ENCODE measurements at regions not wholly inside any gene's neighbourhood (a gene's known extent, or its start where the extent isn't known, plus 50 kb on each side); places are given as distances from the start of the nearest gene placed in this dataset.

DNA sequence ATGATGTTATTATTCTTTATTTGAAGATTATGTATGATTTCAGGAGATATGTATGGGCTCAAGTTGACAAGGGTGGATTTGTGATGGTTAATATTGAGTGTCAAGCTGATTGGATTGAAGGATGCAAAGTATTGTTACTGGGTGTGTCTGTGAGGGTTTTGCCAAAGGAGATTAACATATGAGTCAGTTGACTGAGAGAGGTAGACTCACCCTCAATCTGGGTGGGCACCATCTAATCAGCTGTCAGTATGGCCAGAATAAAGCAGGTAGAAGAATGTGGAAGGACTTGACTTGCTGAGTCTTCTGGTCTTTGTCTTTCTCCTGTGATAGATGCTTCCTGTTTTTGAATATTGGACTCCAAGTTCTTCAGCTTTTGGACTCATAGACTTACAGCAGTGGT is 973.7 kb downstream of the MCTP2 start:
- Histone ChIP-seq H3K4ac (replicated peaks; ENCODE audit: insufficient read length, low read depth, low read length) (no peak overlapping the region), H4K91ac (replicated peaks; ENCODE audit: insufficient read length, low read length) (no peak overlapping the region), H3K4me3 (ENCODE audit: extremely low read depth in 1 of 4, insufficient read depth in 2 of 4, low read depth in 3 of 4, low read length in 4 of 4) (no peak overlapping the region), H3K79me2 (ENCODE audit: control insufficient read depth in 1 of 2, insufficient read depth in 2 of 2, low read length in 2 of 2) (no peaks in the 10 kb centered on the region), H3K27me3 (replicated peaks in 1 of 4; ENCODE audit: control insufficient read depth in 3 of 4, extremely low read depth in 1 of 4, insufficient read depth in 3 of 4, low read length in 3 of 4) (no peaks in the 10 kb centered on the region), H2BK120ac (replicated peaks; ENCODE audit: low read depth, low read length) (no peak overlapping the region), H3K4me2 (ENCODE audit: insufficient read depth in 1 of 2, low read depth in 2 of 2, low read length in 2 of 2) (no peak overlapping the region), H4K20me1 (replicated peaks in 1 of 2; ENCODE audit: control insufficient read depth in 1 of 2, insufficient read depth in 2 of 2, low read length in 2 of 2) (no peaks in the 10 kb centered on the region), H4K5ac (ENCODE audit: insufficient read length, low read depth, low read length) (no peak overlapping the region), H3K9me3 (ENCODE audit: insufficient read depth in 2 of 2, low read depth in 1 of 2, low read length in 1 of 2) (peaks cover 6 to 8% of the 10 kb centered on the region in 2 experiments; a peak in 2 of 4 replicates), H3K56ac (replicated peaks; ENCODE audit: insufficient read length, low read depth, low read length) (no peak overlapping the region), H2BK15ac (ENCODE audit: low read length) (no peak overlapping the region), H3K23ac (ENCODE audit: insufficient read length) (no peak overlapping the region), H2BK5ac (ENCODE audit: low read depth, low read length) (no peak overlapping the region), H3K27ac (ENCODE audit: low read depth, low read length) (no peak overlapping the region), H3K79me1 (ENCODE audit: low read depth, low read length) (no peaks in the 10 kb centered on the region), H3K23me2 (ENCODE audit: low read depth, low read length) (no peaks in the 10 kb centered on the region), H2AK5ac (ENCODE audit: low read depth, low read length) (no peak overlapping the region), H3K18ac (ENCODE audit: extremely low read depth, low read length) (no peak overlapping the region), H4K8ac (ENCODE audit: extremely low read depth, insufficient read depth, low read length) (no peak overlapping the region), H2BK12ac (ENCODE audit: low read depth, low read length) (no peak overlapping the region), H3K9ac (replicated peaks in 1 of 4; ENCODE audit: extremely low read depth in 1 of 4, low read depth in 3 of 4, low read length in 3 of 4) (no peak overlapping the region), H2AFZ (ENCODE audit: low read length) (no peak overlapping the region), H3K14ac (ENCODE audit: insufficient read length) (no peak overlapping the region), H2BK20ac (ENCODE audit: low read length) (no peak overlapping the region), H3K36me3 (ENCODE audit: control insufficient read depth in 2 of 4, insufficient read depth in 4 of 4, low read length in 3 of 4) (no peaks in the 10 kb centered on the region), H3K4me1 (replicated peaks in 1 of 4; ENCODE audit: control insufficient read depth in 3 of 4, insufficient read depth in 4 of 4, low read length in 3 of 4) (no peaks in the 10 kb centered on the region)
- FAIRE-seq = no peak
- ChIA-PET POLR2A (ENCODE audit: partially characterized antibody) (no interaction called here), CTCF (ENCODE audit: partially characterized antibody) (interaction anchor here (0.7 kb wide), 1 partner anchor 819 kb away, joined by 3 read pairs; no protein-coding TSS in a partner anchor)
- no peak for DNase-seq (ENCODE audit: low read depth in 1 of 2, low spot score in 2 of 2)
- TF ChIP-seq, protein P1, sequence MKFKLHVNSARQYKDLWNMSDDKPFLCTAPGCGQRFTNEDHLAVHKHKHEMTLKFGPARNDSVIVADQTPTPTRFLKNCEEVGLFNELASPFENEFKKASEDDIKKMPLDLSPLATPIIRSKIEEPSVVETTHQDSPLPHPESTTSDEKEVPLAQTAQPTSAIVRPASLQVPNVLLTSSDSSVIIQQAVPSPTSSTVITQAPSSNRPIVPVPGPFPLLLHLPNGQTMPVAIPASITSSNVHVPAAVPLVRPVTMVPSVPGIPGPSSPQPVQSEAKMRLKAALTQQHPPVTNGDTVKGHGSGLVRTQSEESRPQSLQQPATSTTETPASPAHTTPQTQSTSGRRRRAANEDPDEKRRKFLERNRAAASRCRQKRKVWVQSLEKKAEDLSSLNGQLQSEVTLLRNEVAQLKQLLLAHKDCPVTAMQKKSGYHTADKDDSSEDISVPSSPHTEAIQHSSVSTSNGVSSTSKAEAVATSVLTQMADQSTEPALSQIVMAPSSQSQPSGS (IDR thresholded peaks at IDR 0.05; ENCODE audit: low read length) = no peak
- TF ChIP-seq MAFK (IDR thresholded peaks at IDR 0.05; ENCODE audit: low read depth, low read length) = no peak

Measured in H1 (cell line).